H1 (cell line): ENCODE measurements at regions not wholly inside any gene's neighbourhood (a gene's known extent, or its start where the extent isn't known, plus 50 kb on each side); places are given as distances from the start of the nearest gene placed in this dataset.

Source experiments
- CTCF ChIA-PET: fragments of 300-600 bp; sonication (Branson Sonifier 250); formaldehyde crosslinking; loops from one replicate; lab custom pipeline; 2021; ENCODE audit not compliant: partially characterized antibody; lab: Charles Lee
- POLR2A ChIA-PET: fragments of 300-600 bp; sonication (Branson Sonifier 250); formaldehyde crosslinking; loops from one replicate; lab custom pipeline; 2021; ENCODE audit warnings: inconsistent platforms; ENCODE audit not compliant: partially characterized antibody; lab: Charles Lee
- DNase-seq, 2 experiments: peaks; one replicate each; pipeline versions ENCODE4 v3.0.0 to v3.0.0-alpha.2; 2010 to 2022; ENCODE audit warnings: low spot score in 2 of 2, low read depth in 1 of 2, mixed read lengths in 1 of 2
- FAIRE-seq: peaks from 2 replicates; lab custom pipeline; 2011; peaks lifted over from hg19 to GRCh38; lab: Jason Lieb, UNC
- H2AFZ ChIP-seq: 2 replicates; pipeline ENCODE4 v1.8.1; 2012; ENCODE audit warnings: low read length, inconsistent platforms
- H2AK5ac ChIP-seq: 2 replicates; pipeline ENCODE4 v1.6.1; 2013; ENCODE audit warnings: low read depth, low read length
- H2BK120ac ChIP-seq: replicated peaks from 2 replicates; pipeline ENCODE3; 2013; ENCODE audit warnings: low read depth, low read length, inconsistent platforms
- H2BK12ac ChIP-seq: 2 replicates; pipeline ENCODE4 v1.6.1; 2013; ENCODE audit warnings: low read depth, low read length
- H2BK15ac ChIP-seq: 2 replicates; pipeline ENCODE4 v1.6.1; 2013; ENCODE audit warnings: low read length
- H2BK20ac ChIP-seq: 2 replicates; pipeline ENCODE4 v1.6.1; 2013; ENCODE audit warnings: low read length
- H2BK5ac ChIP-seq: 2 replicates; pipeline ENCODE4 v1.6.1; 2013; ENCODE audit warnings: low read depth, low read length
- H3K14ac ChIP-seq: 2 replicates; pipeline ENCODE4 v1.6.1; 2013; ENCODE audit warnings: inconsistent platforms; ENCODE audit not compliant: insufficient read length
- H3K18ac ChIP-seq: 2 replicates; pipeline ENCODE4 v1.6.1; 2013; ENCODE audit warnings: low read length; ENCODE audit errors: extremely low read depth
- H3K23ac ChIP-seq: 2 replicates; pipeline ENCODE4 v1.6.1; 2013; ENCODE audit warnings: inconsistent platforms; ENCODE audit not compliant: insufficient read length
- H3K23me2 ChIP-seq: 2 replicates; pipeline ENCODE4 v1.6.1; 2013; ENCODE audit warnings: low read depth, low read length
- H3K27ac ChIP-seq: 2 replicates; pipeline ENCODE4 v1.6.1; 2011; ENCODE audit warnings: low read depth, low read length, inconsistent platforms
- H3K27me3 ChIP-seq, 4 experiments: replicated peaks in 1 of 4; 1 replicate in 1 of 4; 2 replicates in 3 of 4; pipeline versions ENCODE4 v1.6.1 to v1.8.1; 2011 to 2013; ENCODE audit warnings: low read length in 3 of 4, mild to moderate bottlenecking in 3 of 4, inconsistent platforms in 2 of 4, mixed read lengths in 2 of 4, moderate library complexity in 1 of 4; ENCODE audit not compliant: control insufficient read depth in 3 of 4, insufficient read depth in 3 of 4; ENCODE audit errors: extremely low read depth in 1 of 4
- H3K36me3 ChIP-seq, 4 experiments: 2 replicates each; pipeline versions ENCODE4 v1.6.1 to v1.8.1; 2011 to 2013; ENCODE audit warnings: mild to moderate bottlenecking in 4 of 4, low read length in 3 of 4, moderate library complexity in 2 of 4, control low read depth in 1 of 4, inconsistent platforms in 1 of 4; ENCODE audit not compliant: insufficient read depth in 4 of 4, control insufficient read depth in 2 of 4
- H3K4ac ChIP-seq: replicated peaks from 2 replicates; pipeline ENCODE3; 2013; ENCODE audit warnings: low read length, low read depth, mixed read lengths, inconsistent platforms; ENCODE audit not compliant: insufficient read length
- H3K4me1 ChIP-seq, 4 experiments: replicated peaks in 1 of 4; 1 replicate in 1 of 4; 2 replicates in 3 of 4; pipeline versions ENCODE4 v1.6.1 to v1.8.1; 2011 to 2013; ENCODE audit warnings: low read length in 3 of 4, inconsistent platforms in 2 of 4, mixed read lengths in 1 of 4; ENCODE audit not compliant: insufficient read depth in 4 of 4, control insufficient read depth in 3 of 4
- H3K4me2 ChIP-seq, 2 experiments: 2 replicates each; pipeline versions ENCODE4 v1.6.1 to v1.8.1; 2011 to 2013; ENCODE audit warnings: low read depth in 2 of 2, low read length in 2 of 2, control low read depth in 1 of 2, inconsistent platforms in 1 of 2, mild to moderate bottlenecking in 1 of 2; ENCODE audit not compliant: insufficient read depth in 1 of 2
- H3K4me3 ChIP-seq, 4 experiments: fragments of 200-600, 300-600 bp in 1 of 4; sonication (generic), shearing (Covaris generic), sonication (Bioruptor Twin) in 1 of 4; 2 replicates each; pipeline versions ENCODE4 v1.5.1 to v1.8.1; 2011 to 2016; ENCODE audit warnings: low read length in 4 of 4, low read depth in 3 of 4, control low read depth in 2 of 4, inconsistent platforms in 2 of 4, mild to moderate bottlenecking in 2 of 4, mixed read lengths in 1 of 4, moderate library complexity in 1 of 4; ENCODE audit not compliant: insufficient read depth in 2 of 4; ENCODE audit errors: extremely low read depth in 1 of 4
- H3K56ac ChIP-seq: replicated peaks from 2 replicates; pipeline ENCODE3; 2013; ENCODE audit warnings: low read depth, mild to moderate bottlenecking, mixed read lengths, low read length, inconsistent platforms; ENCODE audit not compliant: insufficient read length
- H3K79me1 ChIP-seq: 2 replicates; pipeline ENCODE4 v1.6.1; 2013; ENCODE audit warnings: low read depth, low read length, control low read depth
- H3K79me2 ChIP-seq, 2 experiments: 2 replicates each; pipeline versions ENCODE4 v1.6.1 to v1.8.1; 2012 to 2013; ENCODE audit warnings: low read length in 2 of 2, mild to moderate bottlenecking in 2 of 2, inconsistent platforms in 1 of 2; ENCODE audit not compliant: insufficient read depth in 2 of 2, control insufficient read depth in 1 of 2
- H3K9ac ChIP-seq, 4 experiments: replicated peaks in 1 of 4; 1 replicate in 1 of 4; 2 replicates in 3 of 4; pipeline versions ENCODE4 v1.6.1 to v1.8.1; 2011 to 2013; ENCODE audit warnings: low read depth in 3 of 4, low read length in 3 of 4, control low read depth in 2 of 4, mild to moderate bottlenecking in 2 of 4, moderate library complexity in 2 of 4, inconsistent platforms in 1 of 4; ENCODE audit errors: extremely low read depth in 1 of 4
- H3K9me3 ChIP-seq, 2 experiments: 2 replicates each; pipeline versions ENCODE4 v1.6.1 to v1.8.1; 2012 to 2013; ENCODE audit warnings: mild to moderate bottlenecking in 2 of 2, moderate library complexity in 2 of 2, control low read depth in 1 of 2, inconsistent platforms in 1 of 2, low read depth in 1 of 2, low read length in 1 of 2, mixed read lengths in 1 of 2; ENCODE audit not compliant: insufficient read depth in 2 of 2
- H4K20me1 ChIP-seq, 2 experiments: replicated peaks in 1 of 2; 2 replicates each; pipeline versions ENCODE3 to v1.8.1; 2011 to 2013; ENCODE audit warnings: inconsistent platforms in 2 of 2, low read length in 2 of 2, mild to moderate bottlenecking in 1 of 2; ENCODE audit not compliant: insufficient read depth in 2 of 2, control insufficient read depth in 1 of 2
- H4K5ac ChIP-seq: 2 replicates; pipeline ENCODE4 v1.6.1; 2013; ENCODE audit warnings: low read length, low read depth, mixed read lengths, inconsistent platforms; ENCODE audit not compliant: insufficient read length
- H4K8ac ChIP-seq: 2 replicates; pipeline ENCODE4 v1.8.0; 2013; ENCODE audit warnings: mild to moderate bottlenecking, moderate library complexity, low read length, inconsistent platforms; ENCODE audit not compliant: insufficient read depth; ENCODE audit errors: extremely low read depth
- H4K91ac ChIP-seq: replicated peaks from 2 replicates; pipeline ENCODE3; 2013; ENCODE audit warnings: low read length, mixed read lengths, inconsistent platforms; ENCODE audit not compliant: insufficient read length
- CBX5 ChIP-seq: fragments of 300-800, 300-1000 bp; sonication (generic); IDR thresholded peaks from 2 replicates; pipeline ENCODE4 v1.7.1; 2016; ENCODE audit warnings: antibody characterized with exemption, low read length, low read depth
- CBX8 ChIP-seq: fragments of 300-800, 300-1000 bp; sonication (generic); IDR thresholded peaks from 2 replicates; pipeline ENCODE4 v1.7.1; 2016; ENCODE audit warnings: low read depth, low read length, borderline replicate concordance
- CREB1 ChIP-seq: IDR thresholded peaks from 2 replicates; pipeline ENCODE4 v1.6.1; 2012; ENCODE audit warnings: inconsistent platforms
- CTCF ChIP-seq, 3 experiments: IDR thresholded peaks; 1 replicate in 2 of 3; 2 replicates in 1 of 3; pipeline versions ENCODE4 v1.5.1 to v1.6.1; 2011; ENCODE audit warnings: low read length in 3 of 3, mild to moderate bottlenecking in 3 of 3, inconsistent platforms in 2 of 3, low read depth in 1 of 3, moderate library complexity in 1 of 3; ENCODE audit not compliant: insufficient read depth in 1 of 3; ENCODE audit errors: control extremely low read depth in 1 of 3
- MAX ChIP-seq: IDR thresholded peaks from 2 replicates; pipeline ENCODE4 v1.6.1; 2012; ENCODE audit warnings: inconsistent platforms
- RAD21 ChIP-seq, 2 experiments: IDR thresholded peaks in 1 of 2; conservative IDR thresholded peaks in 1 of 2; 2 replicates each; pipeline ENCODE4 v1.6.1; 2011; ENCODE audit warnings: low read depth in 2 of 2, low read length in 2 of 2, improper control_type of control experiment in 1 of 2, inconsistent platforms in 1 of 2, mild to moderate bottlenecking in 1 of 2, moderate library complexity in 1 of 2
- RXRA ChIP-seq: IDR thresholded peaks from 2 replicates; pipeline ENCODE4 v1.6.1; 2011; ENCODE audit warnings: low read depth, mild to moderate bottlenecking, low read length, moderate library complexity; ENCODE audit not compliant: insufficient read depth
- ZNF274 ChIP-seq: IDR thresholded peaks from 2 replicates; pipeline ENCODE4 v1.7.0; 2012; ENCODE audit warnings: low read length, borderline replicate concordance; ENCODE audit errors: extremely low read depth
- WGBS, 2 experiments: shearing (Covaris generic) in 1 of 2; methylation state at CpG; one replicate each; pipeline versions ENCODE4 v1.1.6 to v1.1.7; 2013 to 2015; ENCODE audit warnings: low lambda C conversion rate in 2 of 2, mixed read lengths in 2 of 2, inconsistent platforms in 1 of 2, low coverage in 1 of 2, missing lambda C conversion rate in 1 of 2; ENCODE audit not compliant: insufficient replicate concordance in 2 of 2, insufficient coverage in 1 of 2, insufficient read length in 1 of 2; ENCODE audit errors: extremely low coverage in 1 of 2, missing lambda C conversion rate in 1 of 2; 5-methylcytosine and 5-hydroxymethylcytosine counted together

DNA sequence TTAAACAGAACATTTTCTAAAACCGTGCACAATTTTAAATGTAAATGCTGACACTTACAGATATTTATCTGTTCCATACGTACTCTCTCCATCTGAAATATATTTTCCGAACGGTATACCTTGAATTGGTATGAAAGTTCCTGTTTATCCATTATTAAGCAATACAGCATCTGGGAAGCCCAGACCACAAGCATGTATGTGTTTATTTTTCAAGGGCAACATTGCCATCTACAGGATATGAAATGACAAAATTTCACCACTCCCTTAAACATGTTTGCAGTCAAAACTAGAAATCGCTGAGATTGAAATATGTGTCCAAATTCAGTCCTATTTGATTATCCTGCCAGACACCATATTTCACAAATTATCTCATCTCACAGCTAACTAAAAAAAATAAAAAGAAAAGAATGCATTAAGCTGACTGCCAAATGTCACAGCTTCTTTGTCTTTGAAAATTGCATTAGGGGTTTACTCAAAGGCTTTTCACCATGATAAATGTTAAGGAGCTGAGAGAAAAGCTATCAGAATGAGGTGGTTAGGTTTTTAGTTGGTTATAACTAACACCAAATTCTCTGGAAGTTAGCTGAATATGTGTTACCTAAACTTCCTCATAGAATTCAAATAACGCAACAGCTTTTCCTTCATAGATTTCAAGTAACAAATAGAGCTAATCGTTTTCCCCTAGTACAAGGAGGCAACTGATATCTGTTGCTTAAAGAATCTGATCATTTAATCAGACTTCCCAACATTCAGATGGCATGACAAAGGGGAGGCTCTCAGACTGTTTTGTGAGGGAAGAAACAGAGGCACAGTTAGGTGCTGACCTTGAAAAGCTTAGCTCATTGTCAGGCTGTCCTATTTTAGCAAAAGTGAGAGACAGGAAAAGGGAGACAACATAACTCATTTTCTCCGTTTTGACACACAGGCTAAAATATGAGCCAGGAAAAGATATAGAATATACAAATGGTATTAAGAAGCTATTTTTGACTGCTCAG is 533.1 kb downstream of the TBL1XR1 start:
- no peak overlapping the region for H3K4me3 ChIP-seq
- H3K14ac ChIP-seq: no peak overlapping the region
- no peaks in the 10 kb centered on the region for H3K27me3 ChIP-seq
- 71% methylated on average over 8 of the region's 8 CpGs; no CpG with 5 or more reads in 1 of the 2 experiments for WGBS, 2 experiments
- no peaks in the 10 kb centered on the region for H3K9me3 ChIP-seq
- no peak overlapping the region for H4K8ac ChIP-seq
- H3K18ac ChIP-seq: no peak overlapping the region
- 0 out of 2 replicates have a peak overlapping the region, but pooled peaks have one; percentile 75 for H2AFZ ChIP-seq
- no peak overlapping the region for H3K27ac ChIP-seq
- CTCF ChIA-PET: interaction anchor here (0.6 to 3.0 kb wide), 30 partner anchors 8 to 1214 kb away, joined by 3 to 37 read pairs (median 4); no protein-coding TSS in a partner anchor
- no peak overlapping the region for H4K5ac ChIP-seq
- no peaks in the 10 kb centered on the region for H3K79me1 ChIP-seq
- no peak overlapping the region for H2AK5ac ChIP-seq
- H3K23me2 ChIP-seq: no peaks in the 10 kb centered on the region
- H3K4me2 ChIP-seq: no peak overlapping the region
- peaks cover 0 to 4% (median 0%) of the 10 kb centered on the region in 4 experiments; a peak in 2 of 7 replicates for H3K4me1 ChIP-seq
- H2BK12ac ChIP-seq: no peak overlapping the region
- H4K20me1 ChIP-seq: no peaks in the 10 kb centered on the region
- POLR2A ChIA-PET: no interaction called here
- H3K4ac ChIP-seq: no peak overlapping the region
- no peaks in the 10 kb centered on the region for H3K36me3 ChIP-seq
- H2BK20ac ChIP-seq: no peak overlapping the region
- H3K23ac ChIP-seq: no peak overlapping the region
- FAIRE-seq (peak; percentile 78), DNase-seq (no peak)
- H3K56ac ChIP-seq: no peak overlapping the region
- H2BK15ac ChIP-seq: no peak overlapping the region
- H2BK5ac ChIP-seq: no peak overlapping the region
- no peak overlapping the region for H4K91ac ChIP-seq
- no peak overlapping the region for H3K9ac ChIP-seq
- H2BK120ac ChIP-seq: no peak overlapping the region
- no peaks in the 10 kb centered on the region for H3K79me2 ChIP-seq
- TF ChIP-seq CBX5 (no peak), RXRA (no peak), ZNF274 (no peak), MAX (no peak), CBX8 (no peak), RAD21 (IDR thresholded peaks at IDR 0.05 in 1 of 2, conservative IDR thresholded peaks at IDR 0.05 in 1 of 2; ENCODE audit: low read depth in 2 of 2, low read length in 2 of 2) (peak; percentile 70 to 72), CREB1 (no peak), CTCF (IDR thresholded peaks at IDR 0.05; ENCODE audit: control extremely low read depth in 1 of 3, insufficient read depth in 1 of 3, low read depth in 1 of 3, low read length in 3 of 3) (peak in 2 of 3 experiments; percentile 7 to 33; a peak in 2 of 4 replicates)
